ENCODE measurements at regions not wholly inside any gene's neighbourhood (a gene's known extent, or its start where the extent isn't known, plus 50 kb on each side); places are given as distances from the start of the nearest gene placed in this dataset.

GRCh38 chr5:124341066-124341858, 405.2 kb downstream of the ZNF608 start:
- Mint-ChIP-seq H3K4me1 (no peaks in the 10 kb centered on the region), H3K27me3 (peaks cover 0 to 6% (median 0%) of the 10 kb centered on the region in 3 donors), H3K36me3 (peaks cover 0 to 9% of the 10 kb centered on the region in 2 donors), H3K9me3 (peaks cover 0 to 6% (median 2%) of the 10 kb centered on the region in 7 donors), H3K27ac (no peak overlapping the region), H3K4me3 (no peak overlapping the region)
- DNase-seq (no peak), ATAC-seq (ENCODE audit: low read depth in 2 of 2) (no peak)

GRCh38 chr5:124337996-124338395, 408.4 kb downstream of the ZNF608 start:
- DNase-seq (no peak), ATAC-seq (ENCODE audit: low read depth in 2 of 2) (no peak)
- peaks cover 0 to 6% (median 2%) of the 10 kb centered on the region in 7 donors for H3K9me3 Mint-ChIP-seq
- no peak overlapping the region for H3K27ac Mint-ChIP-seq
- no peaks in the 10 kb centered on the region for H3K4me1 Mint-ChIP-seq
- no peak overlapping the region for H3K4me3 Mint-ChIP-seq
- H3K27me3 Mint-ChIP-seq, result peaks cover 0 to 6% (median 6%) of the 10 kb centered on the region in 3 donors
- peaks cover 0 to 9% of the 10 kb centered on the region in 2 donors for H3K36me3 Mint-ChIP-seq

DNA sequence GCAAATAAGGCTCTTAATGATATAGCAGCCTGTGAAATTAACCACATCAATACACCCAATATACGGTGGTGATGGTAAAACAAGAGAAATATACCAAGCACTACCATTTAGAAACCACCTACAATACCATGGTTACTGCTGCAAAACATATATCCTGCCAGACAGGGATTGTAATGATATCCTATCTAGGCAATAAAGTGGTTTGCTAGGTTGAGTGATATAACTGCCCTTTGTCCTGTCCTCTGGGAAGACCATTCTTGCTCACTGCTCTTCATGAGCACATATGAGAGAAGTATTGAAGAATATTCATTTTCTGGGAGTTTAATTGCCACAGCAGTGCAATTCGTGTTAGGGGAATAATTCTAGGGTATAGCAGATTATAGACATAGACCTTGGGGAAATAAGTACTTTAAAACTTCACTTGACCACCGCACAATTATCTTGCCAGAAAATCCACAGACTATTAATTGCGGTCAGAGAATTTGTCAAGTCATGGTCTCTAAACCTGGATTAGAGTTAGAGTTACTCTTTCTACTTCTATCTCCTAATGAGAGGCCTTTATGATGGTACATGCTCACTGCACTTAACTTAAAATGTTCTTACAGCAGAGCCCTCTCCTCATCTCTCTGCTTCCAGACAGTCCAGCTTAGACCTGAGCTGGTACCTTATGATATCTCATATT, 413.0 kb downstream of the ZNF608 start:
- H3K4me3 Mint-ChIP-seq, result no peak overlapping the region
- peaks cover 0 to 13% of the 10 kb centered on the region in 2 donors for H3K36me3 Mint-ChIP-seq
- H3K4me1 Mint-ChIP-seq, result no peaks in the 10 kb centered on the region
- H3K27ac Mint-ChIP-seq, result no peak overlapping the region
- no peak for DNase-seq
- ATAC-seq (ENCODE audit: low read depth in 2 of 2), result no peak
- peaks cover 2 to 14% (median 5%) of the 10 kb centered on the region in 7 donors for H3K9me3 Mint-ChIP-seq
- peaks cover 5 to 9% (median 6%) of the 10 kb centered on the region in 3 donors for H3K27me3 Mint-ChIP-seq

- Mint-ChIP-seq H3K36me3 (peaks cover 0 to 6% of the 10 kb centered on the region in 2 donors), H3K27me3 (peaks cover 4 to 8% (median 6%) of the 10 kb centered on the region in 3 donors), H3K9me3 (peaks cover 0 to 11% (median 5%) of the 10 kb centered on the region in 7 donors), H3K4me3 (no peak overlapping the region), H3K27ac (no peak overlapping the region), H3K4me1 (no peaks in the 10 kb centered on the region)
- ATAC-seq (ENCODE audit: low read depth in 2 of 2) (no peak), DNase-seq (no peak)
Measured at GRCh38 chr5:124332273-124332672, 414.2 kb downstream of the ZNF608 start.

GRCh38 chr5:124330595-124331220, 415.7 kb downstream of the ZNF608 start:
- H3K4me3 Mint-ChIP-seq, result no peak overlapping the region
- no peak for ATAC-seq (ENCODE audit: low read depth in 2 of 2)

DNA sequence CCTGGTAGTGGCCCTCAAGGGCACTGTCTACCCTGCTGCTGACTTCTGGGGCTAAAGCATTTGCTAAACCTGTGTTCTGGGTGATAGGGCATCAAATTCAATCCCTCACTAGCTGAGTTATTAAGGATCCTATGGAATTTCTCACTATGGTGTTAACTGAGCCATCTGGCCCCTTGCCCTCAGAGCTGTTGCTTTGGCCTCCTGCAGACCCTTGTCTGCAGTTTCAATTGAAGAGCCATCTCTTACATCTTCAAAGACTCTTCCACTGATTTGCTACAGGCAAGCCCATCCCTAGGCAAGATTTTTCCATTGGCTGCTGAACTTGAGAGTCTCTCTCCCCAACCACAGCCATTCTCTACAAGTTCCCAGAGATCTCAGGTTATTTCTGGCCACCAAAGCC, 418.2 kb downstream of the ZNF608 start:
- Mint-ChIP-seq H3K27me3 (peaks cover 0 to 8% (median 4%) of the 10 kb centered on the region in 3 donors), H3K27ac (no peak overlapping the region), H3K4me3 (no peak overlapping the region), H3K9me3 (peaks cover 0 to 9% (median 5%) of the 10 kb centered on the region in 7 donors), H3K36me3 (peaks cover 0 to 4% of the 10 kb centered on the region in 2 donors), H3K4me1 (no peaks in the 10 kb centered on the region)
- DNase-seq (no peak), ATAC-seq (ENCODE audit: low read depth in 2 of 2) (no peak)

More at GRCh38 chr5:124330595-124331220, 415.7 kb downstream of the ZNF608 start:
- Mint-ChIP-seq H3K27me3 (peaks cover 4 to 8% (median 6%) of the 10 kb centered on the region in 3 donors), H3K9me3 (peaks cover 0 to 9% (median 5%) of the 10 kb centered on the region in 7 donors), H3K27ac (no peak overlapping the region), H3K4me1 (no peaks in the 10 kb centered on the region), H3K36me3 (peaks cover 0 to 4% of the 10 kb centered on the region in 2 donors)
- no peak for DNase-seq

- Mint-ChIP-seq H3K4me1 (no peaks in the 10 kb centered on the region), H3K36me3 (no peaks in the 10 kb centered on the region), H3K27ac (no peak overlapping the region), H3K9me3 (peaks cover 0 to 4% (median 0%) of the 10 kb centered on the region in 7 donors), H3K27me3 (no peaks in the 10 kb centered on the region), H3K4me3 (no peak overlapping the region)
- no peak for ATAC-seq (ENCODE audit: low read depth in 2 of 2)
- DNase-seq, result no peak
Measured at GRCh38 chr5:124318661-124319060, 427.8 kb downstream of the ZNF608 start.

DNA sequence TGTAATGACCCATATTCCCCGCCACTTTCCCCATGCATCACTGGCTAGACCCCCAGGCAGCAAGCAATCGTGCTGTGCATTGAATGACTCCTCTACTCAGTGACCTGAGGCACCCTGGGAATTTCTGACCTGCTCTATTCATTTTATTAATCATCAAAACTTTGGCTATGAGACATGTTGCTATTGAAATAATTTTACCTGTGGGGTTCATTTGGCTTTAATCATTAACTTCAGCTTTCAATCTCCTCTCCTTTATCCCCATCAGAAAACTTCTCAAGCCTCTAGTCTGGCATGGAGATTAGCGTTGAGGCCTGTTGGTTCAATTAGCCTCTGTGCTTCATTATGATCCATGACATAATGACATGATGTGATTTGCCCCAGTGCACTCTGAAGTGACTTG, 429.0 kb downstream of the ZNF608 start:
- peaks cover 0 to 4% (median 0%) of the 10 kb centered on the region in 7 donors for H3K9me3 Mint-ChIP-seq
- no peak overlapping the region for H3K27ac Mint-ChIP-seq
- H3K4me1 Mint-ChIP-seq, result no peaks in the 10 kb centered on the region
- no peaks in the 10 kb centered on the region for H3K27me3 Mint-ChIP-seq
- DNase-seq, result no peak
- ATAC-seq (ENCODE audit: low read depth in 2 of 2), result no peak
- no peaks in the 10 kb centered on the region for H3K36me3 Mint-ChIP-seq
- H3K4me3 Mint-ChIP-seq, result no peak overlapping the region

- Mint-ChIP-seq H3K27me3 (no peaks in the 10 kb centered on the region), H3K4me3 (no peak overlapping the region), H3K4me1 (no peaks in the 10 kb centered on the region), H3K27ac (no peak overlapping the region), H3K9me3 (peaks cover 0 to 2% (median 0%) of the 10 kb centered on the region in 7 donors), H3K36me3 (no peaks in the 10 kb centered on the region)
- no peak for DNase-seq
- no peak for ATAC-seq (ENCODE audit: low read depth in 2 of 2)
Measured at GRCh38 chr5:124315741-124316415, 430.6 kb downstream of the ZNF608 start.

DNA sequence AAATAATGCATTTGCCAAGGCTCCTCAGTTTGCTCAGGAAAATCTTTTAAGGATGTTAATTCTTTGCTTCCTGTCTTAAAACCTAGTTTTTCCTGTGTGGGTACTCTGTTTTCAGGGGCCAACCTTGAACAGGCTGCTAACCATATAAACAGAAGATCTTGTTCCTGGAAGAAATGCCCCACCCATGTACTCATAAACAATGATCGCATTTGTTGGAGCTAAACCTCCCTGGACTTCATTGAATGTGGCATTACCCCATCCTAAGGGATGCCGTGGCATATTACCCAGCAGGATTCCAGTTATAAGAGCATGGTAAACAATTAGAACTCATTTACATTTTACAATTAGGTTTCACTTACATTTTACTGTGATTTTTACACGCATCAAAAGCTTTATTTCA, 436.0 kb downstream of the ZNF608 start:
- Mint-ChIP-seq H3K27ac (no peak overlapping the region), H3K4me3 (no peak overlapping the region), H3K9me3 (peaks cover 0 to 2% (median 0%) of the 10 kb centered on the region in 7 donors), H3K36me3 (no peaks in the 10 kb centered on the region), H3K4me1 (no peaks in the 10 kb centered on the region), H3K27me3 (no peaks in the 10 kb centered on the region)
- ATAC-seq (ENCODE audit: low read depth in 2 of 2) (no peak), DNase-seq (no peak)

DNA sequence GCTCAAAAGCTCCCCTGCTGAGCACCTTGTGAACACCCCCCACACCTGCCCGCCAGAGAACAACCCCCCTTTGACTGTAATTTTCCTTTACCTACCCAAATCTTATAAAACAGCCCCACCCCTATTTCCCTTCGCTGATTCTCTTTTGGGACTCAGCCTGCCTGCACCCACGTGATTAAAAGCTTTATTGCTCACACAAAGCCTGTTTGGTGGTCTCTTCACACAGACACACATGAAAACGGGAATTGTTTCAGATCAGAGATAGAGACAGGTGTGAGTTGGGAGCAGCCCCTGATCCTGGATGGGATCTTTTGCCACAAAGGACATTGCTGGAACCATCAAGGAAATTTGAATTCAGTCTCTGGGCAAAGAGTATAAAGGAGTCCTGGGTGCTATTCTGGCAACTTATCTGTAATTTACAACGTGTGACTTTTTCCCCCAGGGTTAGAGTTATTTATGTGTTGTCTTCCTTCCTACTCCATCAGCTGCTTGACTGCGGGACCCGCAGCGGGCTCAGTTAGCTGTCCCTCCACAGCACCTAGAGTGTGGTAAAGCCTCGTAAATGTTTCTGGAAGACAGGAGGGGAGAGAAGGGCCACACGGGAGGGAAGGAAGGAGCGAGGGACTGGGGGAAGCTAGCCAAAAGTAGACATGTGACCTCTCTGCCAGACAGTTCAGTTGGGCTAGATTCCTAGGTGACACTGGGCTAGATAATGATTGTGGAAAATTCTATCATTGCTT, 437.0 kb downstream of the ZNF608 start:
- peaks cover 0 to under 1% (median 0%) of the 10 kb centered on the region in 7 donors for H3K9me3 Mint-ChIP-seq
- H3K27ac Mint-ChIP-seq, result peak overlapping the region in 1 of 6 donors; percentile 81
- no peaks in the 10 kb centered on the region for H3K27me3 Mint-ChIP-seq
- no peaks in the 10 kb centered on the region for H3K36me3 Mint-ChIP-seq
- ATAC-seq (ENCODE audit: low read depth in 2 of 2), result no peak
- no peaks in the 10 kb centered on the region for H3K4me1 Mint-ChIP-seq
- no peak overlapping the region for H3K4me3 Mint-ChIP-seq
- DNase-seq, result no peak

DNA sequence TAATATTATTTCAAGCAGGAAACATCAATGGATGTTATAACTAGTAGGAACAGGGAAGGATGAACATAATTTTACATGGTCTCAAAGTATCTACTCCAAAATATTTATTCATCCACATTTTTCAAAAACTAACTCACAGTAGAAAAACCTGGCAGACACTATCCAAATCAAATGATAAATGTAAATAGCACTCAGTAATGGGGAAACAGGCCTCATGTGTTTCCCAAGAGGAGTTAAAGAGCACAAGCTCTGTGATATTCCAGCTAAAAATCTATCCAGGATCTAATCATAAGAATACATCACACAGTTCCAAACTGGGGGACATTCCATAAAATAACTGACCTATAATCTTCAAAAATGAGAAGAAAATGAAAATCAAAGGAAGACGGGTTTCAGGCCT, 443.1 kb downstream of the ZNF608 start:
- Mint-ChIP-seq H3K36me3 (no peaks in the 10 kb centered on the region), H3K4me3 (no peak overlapping the region), H3K9me3 (no peaks in the 10 kb centered on the region), H3K4me1 (no peaks in the 10 kb centered on the region), H3K27me3 (no peaks in the 10 kb centered on the region), H3K27ac (no peak overlapping the region)
- no peak for ATAC-seq (ENCODE audit: low read depth in 2 of 2)
- DNase-seq, result no peak

GRCh38 chr5:124302533-124302932, 443.9 kb downstream of the ZNF608 start:
- Mint-ChIP-seq H3K27ac (no peak overlapping the region), H3K9me3 (no peaks in the 10 kb centered on the region), H3K27me3 (peaks cover 0 to 5% (median 0%) of the 10 kb centered on the region in 3 donors), H3K36me3 (no peaks in the 10 kb centered on the region), H3K4me1 (no peaks in the 10 kb centered on the region), H3K4me3 (no peak overlapping the region)
- ATAC-seq (ENCODE audit: low read depth in 2 of 2) (no peak), DNase-seq (no peak)

All from naive B cell (primary cell).